MM.1S (cell line): ENCODE measurements at regions not wholly inside any gene's neighbourhood (a gene's known extent, or its start where the extent isn't known, plus 50 kb on each side); places are given as distances from the start of the nearest gene placed in this dataset.

Experiments
- DNase-seq: peaks from one replicate; pipeline ENCODE4 v3.0.0-alpha.2; 2015
- H2AFZ ChIP-seq: fragments of 300-600 bp; sonication (generic); 2 replicates; pipeline ENCODE4 v1.6.0; 2016; ENCODE audit warnings: antibody characterized with exemption, low read length
- H3F3A ChIP-seq: fragments of 300-600 bp; sonication (generic); 2 replicates; pipeline ENCODE4 v1.6.1; 2016; ENCODE audit warnings: mild to moderate bottlenecking, antibody characterized with exemption, low read length, moderate library complexity, mixed read lengths; ENCODE audit not compliant: insufficient read depth
- H3K27ac ChIP-seq: fragments of 300-600 bp; sonication (generic); 2 replicates; pipeline ENCODE4 v1.5.1; 2016; ENCODE audit warnings: mild to moderate bottlenecking, low read length
- H3K27me3 ChIP-seq: fragments of 300-600 bp; sonication (generic); replicated peaks from 2 replicates; pipeline ENCODE4 v1.6.0; 2016; ENCODE audit warnings: low read length; ENCODE audit not compliant: insufficient read depth
- H3K36me3 ChIP-seq: fragments of 300-600 bp; sonication (generic); replicated peaks from 2 replicates; pipeline ENCODE4 v1.6.1; 2016; ENCODE audit warnings: mild to moderate bottlenecking, low read length, mixed read lengths; ENCODE audit not compliant: insufficient read depth
- H3K4me1 ChIP-seq: fragments of 300-600 bp; sonication (generic); 2 replicates; pipeline ENCODE4 v1.6.1; 2016; ENCODE audit warnings: low read length, mixed read lengths
- H3K4me2 ChIP-seq: fragments of 300-600 bp; sonication (generic); 2 replicates; pipeline ENCODE4 v1.6.0; 2016; ENCODE audit warnings: low read depth, low read length
- H3K4me3 ChIP-seq: fragments of 300-600 bp; sonication (generic); 2 replicates; pipeline ENCODE4 v1.5.1; 2016; ENCODE audit warnings: low read length, mixed read lengths
- H3K79me2 ChIP-seq: fragments of 300-600 bp; sonication (generic); 2 replicates; pipeline ENCODE4 v1.6.1; 2016; ENCODE audit warnings: mixed run types, low read length, mixed read lengths
- H3K9ac ChIP-seq: fragments of 300-600 bp; sonication (generic); 2 replicates; pipeline ENCODE4 v1.6.1; 2016; ENCODE audit warnings: low read length, mixed read lengths
- H3K9me2 ChIP-seq: fragments of 300-600 bp; sonication (generic); replicated peaks from 2 replicates; pipeline ENCODE4 v1.6.1; 2016; ENCODE audit warnings: mild to moderate bottlenecking, low read length, mixed read lengths; ENCODE audit not compliant: insufficient read depth
- H3K9me3 ChIP-seq: fragments of 300-600 bp; sonication (generic); replicated peaks from 2 replicates; pipeline ENCODE4 v1.6.1; 2016; ENCODE audit warnings: mild to moderate bottlenecking, low read length, mixed read lengths; ENCODE audit not compliant: insufficient read depth
- H4K20me1 ChIP-seq: fragments of 300-600 bp; sonication (generic); 2 replicates; pipeline ENCODE4 v1.6.1; 2016; ENCODE audit warnings: mild to moderate bottlenecking, low read length, moderate library complexity, mixed read lengths; ENCODE audit not compliant: insufficient read depth
- CTCF ChIP-seq: fragments of 300-600 bp; sonication (generic); IDR thresholded peaks from 2 replicates; pipeline ENCODE4 v1.5.1; 2016; ENCODE audit warnings: antibody characterized with exemption, low read length, mixed read lengths
- EZH2 ChIP-seq: fragments of 300-600 bp; sonication (generic); optimal IDR thresholded peaks from 2 replicates; pipeline ENCODE3; 2017; ENCODE audit warnings: low read depth, mild to moderate bottlenecking, antibody characterized with exemption, low read length, mixed read lengths
- EZH2phosphoT487 ChIP-seq: fragments of 300-600 bp; sonication (generic); IDR thresholded peaks from 2 replicates; pipeline ENCODE4 v1.6.1; 2018; ENCODE audit warnings: antibody characterized with exemption, low read length

GRCh38 chr11:112863305-112863704, 97.9 kb upstream of the NCAM1 start:
- TF ChIP-seq EZH2 = no peak
- no peak for TF ChIP-seq EZH2phosphoT487
- H2AFZ ChIP-seq = no peak overlapping the region
- H3K27ac ChIP-seq = no peak overlapping the region
- no peak overlapping the region for H3K9ac ChIP-seq
- H3K4me2 ChIP-seq = no peak overlapping the region
- no peaks in the 10 kb centered on the region for H3K4me1 ChIP-seq
- H3K9me2 ChIP-seq = no peaks in the 10 kb centered on the region
- H3K27me3 ChIP-seq = no peaks in the 10 kb centered on the region
- H3F3A ChIP-seq = no peaks in the 10 kb centered on the region
- no peaks in the 10 kb centered on the region for H4K20me1 ChIP-seq
- H3K36me3 ChIP-seq = no peaks in the 10 kb centered on the region
- H3K9me3 ChIP-seq = no peaks in the 10 kb centered on the region
- no peak for DNase-seq
- H3K4me3 ChIP-seq = no peak overlapping the region
- H3K79me2 ChIP-seq = no peaks in the 10 kb centered on the region

GRCh38 chr11:112864672-112865071, 96.5 kb upstream of the NCAM1 start:
- no peaks in the 10 kb centered on the region for H3K79me2 ChIP-seq
- DNase-seq = no peak
- no peaks in the 10 kb centered on the region for H3K9me2 ChIP-seq
- no peak overlapping the region for H3K27ac ChIP-seq
- H3F3A ChIP-seq = no peaks in the 10 kb centered on the region
- H3K4me1 ChIP-seq = no peaks in the 10 kb centered on the region
- H3K9me3 ChIP-seq = no peaks in the 10 kb centered on the region
- H2AFZ ChIP-seq = no peak overlapping the region
- no peak for TF ChIP-seq EZH2
- TF ChIP-seq CTCF = no peak
- TF ChIP-seq EZH2phosphoT487 = no peak
- H4K20me1 ChIP-seq = no peaks in the 10 kb centered on the region
- H3K36me3 ChIP-seq = no peaks in the 10 kb centered on the region
- no peak overlapping the region for H3K4me3 ChIP-seq
- H3K4me2 ChIP-seq = no peak overlapping the region
- no peak overlapping the region for H3K9ac ChIP-seq
- no peaks in the 10 kb centered on the region for H3K27me3 ChIP-seq

- Histone ChIP-seq H3K4me2 (no peak overlapping the region), H3K27ac (no peak overlapping the region), H3K9me3 (no peaks in the 10 kb centered on the region), H3F3A (no peaks in the 10 kb centered on the region), H3K9me2 (no peaks in the 10 kb centered on the region), H3K9ac (no peak overlapping the region), H3K4me3 (no peak overlapping the region), H3K36me3 (no peaks in the 10 kb centered on the region), H2AFZ (no peak overlapping the region), H3K4me1 (no peaks in the 10 kb centered on the region), H3K79me2 (no peaks in the 10 kb centered on the region), H4K20me1 (no peaks in the 10 kb centered on the region), H3K27me3 (no peaks in the 10 kb centered on the region)
- no peak for DNase-seq
- TF ChIP-seq EZH2 = no peak
- TF ChIP-seq CTCF = no peak
- TF ChIP-seq EZH2phosphoT487 = no peak
Measured at GRCh38 chr11:112871909-112872500, 89.2 kb upstream of the NCAM1 start.

GRCh38 chr11:112874980-112875379, 86.2 kb upstream of the NCAM1 start:
- TF ChIP-seq EZH2phosphoT487 (no peak), CTCF (no peak), EZH2 (no peak)
- no peak for DNase-seq
- Histone ChIP-seq H3K27me3 (no peaks in the 10 kb centered on the region), H3K36me3 (no peaks in the 10 kb centered on the region), H3K9me3 (no peaks in the 10 kb centered on the region), H3F3A (no peaks in the 10 kb centered on the region), H3K4me2 (no peak overlapping the region), H4K20me1 (no peaks in the 10 kb centered on the region), H3K27ac (no peak overlapping the region), H3K9ac (no peak overlapping the region), H2AFZ (no peak overlapping the region), H3K9me2 (no peaks in the 10 kb centered on the region), H3K79me2 (no peaks in the 10 kb centered on the region), H3K4me3 (no peak overlapping the region), H3K4me1 (no peaks in the 10 kb centered on the region)
